Epithelial cell of prostate (primary cell): ENCODE measurements at regions not wholly inside any gene's neighbourhood (a gene's known extent, or its start where the extent isn't known, plus 50 kb on each side); places are given as distances from the start of the nearest gene placed in this dataset.
"Not testable (repeated sequence)": the region's sequence is repeated elsewhere in the genome, so short reads cannot be mapped to it uniquely, and the experiment has no call there.

Experiments
- DNase-seq: peaks from one replicate; pipeline ENCODE4 v3.0.0-alpha.2; 2011; ENCODE audit warnings: low read depth, low spot score
- H3K27ac ChIP-seq: fragments of 450-650 bp; 2 replicates; pipeline ENCODE4 v1.5.1; 2017; ENCODE audit warnings: mild to moderate bottlenecking

DNA sequence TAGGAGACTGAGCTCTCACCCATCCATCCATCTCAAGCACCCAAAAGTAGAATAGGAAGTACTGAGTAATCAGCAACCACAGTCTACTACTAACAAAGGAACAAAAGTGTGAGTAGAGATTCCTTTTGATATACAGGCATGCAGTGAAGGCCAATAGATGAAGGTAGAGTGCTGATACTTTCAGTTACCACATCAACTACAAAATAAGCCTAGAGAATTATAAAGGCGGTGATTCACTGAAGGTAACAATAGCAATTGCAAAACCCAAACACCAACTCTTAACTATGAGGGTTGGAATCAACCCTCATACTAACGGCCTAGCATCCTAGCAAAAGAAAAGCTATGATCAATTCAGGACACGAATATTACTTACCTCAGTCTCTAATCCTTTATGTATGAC lies 992.6 kb downstream of the DNAH5 start:
- H3K27ac ChIP-seq = no peak overlapping the region
- no peak for DNase-seq

DNA sequence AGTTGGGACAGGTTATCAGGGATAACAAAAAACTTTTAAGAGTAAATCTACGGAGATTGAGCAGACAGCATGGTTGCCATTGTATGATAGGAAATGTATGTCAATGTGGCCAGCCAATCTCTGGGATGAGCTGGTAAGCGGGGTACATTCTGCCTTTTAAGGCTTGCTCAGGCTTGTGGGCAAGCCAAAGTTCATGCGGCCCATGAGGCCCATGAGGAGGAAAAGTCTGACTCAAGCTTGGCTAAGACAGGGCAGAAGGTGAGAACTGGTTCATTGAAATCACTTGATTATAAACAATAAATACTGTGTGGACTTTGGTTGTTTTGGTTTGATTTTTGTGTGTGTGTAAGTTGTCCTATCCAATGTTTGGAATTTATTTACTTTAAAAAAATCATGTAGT lies 997.1 kb downstream of the DNAH5 start:
- no peak overlapping the region for H3K27ac ChIP-seq

DNA sequence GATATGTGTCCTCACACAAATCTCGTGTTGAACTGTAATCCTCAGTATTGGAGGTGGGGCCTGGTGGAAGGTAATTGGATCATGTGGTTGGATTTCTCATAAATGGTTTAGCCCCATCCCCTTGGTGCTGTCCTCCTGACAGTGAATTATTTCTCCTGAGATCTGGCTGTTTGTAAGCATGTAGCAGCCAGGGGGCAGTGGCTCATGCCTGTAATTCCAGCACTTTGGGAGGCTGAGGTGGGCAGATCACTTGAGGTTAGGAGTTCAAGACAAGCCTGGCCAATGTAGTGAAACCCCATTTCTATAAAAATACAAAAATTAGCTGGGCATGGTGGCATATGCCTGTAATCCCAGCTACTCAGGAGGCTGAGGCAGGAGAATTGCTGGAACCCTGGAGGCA lies 999.0 kb downstream of the DNAH5 start:
- not testable (repeated sequence) for H3K27ac ChIP-seq, DNase-seq

More for the DNA sequence above, 997.1 kb downstream of the DNAH5 start:
- DNase-seq = no peak

DNA sequence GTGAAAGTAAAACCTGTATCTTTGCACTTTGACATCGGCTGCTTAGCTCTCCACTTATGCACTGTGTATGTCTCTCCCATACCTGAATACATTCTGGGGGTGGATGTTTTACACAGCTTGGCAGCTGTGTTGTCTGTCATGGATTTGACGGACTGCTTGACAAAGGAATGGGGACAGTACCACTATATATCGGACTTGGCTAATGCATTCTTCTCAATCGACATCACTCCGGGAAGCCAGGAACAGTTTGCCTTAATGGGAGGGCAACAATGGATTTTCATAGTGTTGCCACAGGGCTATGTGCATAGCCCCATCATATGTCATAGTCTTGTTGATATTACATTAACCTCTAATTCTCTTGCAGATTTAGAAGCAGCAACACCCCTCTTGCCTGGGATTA lies 1008.3 kb downstream of the DNAH5 start:
- H3K27ac ChIP-seq = no peak overlapping the region
- DNase-seq = no peak

DNA sequence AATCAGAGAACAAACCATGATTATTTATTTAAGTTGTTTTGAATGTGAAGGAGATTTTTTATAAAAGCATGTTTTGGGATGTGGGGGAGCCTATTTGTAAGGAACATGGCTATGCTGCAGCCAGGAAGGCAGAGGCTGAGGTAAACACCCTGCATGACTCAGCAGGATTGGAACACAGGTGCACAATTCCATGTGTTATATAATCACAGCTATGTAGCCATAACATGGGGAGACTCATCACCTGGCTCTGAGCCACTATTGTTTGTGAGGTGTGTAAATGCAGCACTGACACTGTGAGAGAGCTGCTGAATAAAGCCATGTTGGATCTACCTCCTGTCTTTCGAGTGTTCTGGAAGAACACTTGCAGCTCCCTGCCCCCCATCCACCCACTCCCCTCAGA lies 1009.8 kb downstream of the DNAH5 start:
- peak; percentile 87 for DNase-seq
- H3K27ac ChIP-seq = no peak overlapping the region

DNA sequence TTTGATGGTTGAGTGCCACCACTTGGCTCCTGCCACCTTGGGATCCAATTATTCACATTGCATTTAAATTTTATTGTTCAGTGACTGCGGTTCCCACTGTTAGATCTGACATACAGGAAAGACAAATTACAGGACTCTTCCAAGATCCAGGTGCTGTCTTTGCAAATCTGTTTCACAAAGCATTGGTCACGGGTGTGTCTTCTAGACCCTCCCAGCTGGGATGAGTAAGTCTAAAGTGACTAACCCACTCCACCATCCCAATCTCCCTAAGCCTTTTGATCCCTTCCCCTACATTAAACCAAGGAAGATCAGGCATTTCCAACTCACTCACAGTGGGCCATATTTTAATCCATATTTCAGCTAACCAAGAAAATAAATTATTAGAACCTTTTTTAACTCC lies 1016.3 kb upstream of the CTNND2 start:
- no peak for DNase-seq
- H3K27ac ChIP-seq = no peak overlapping the region

DNA sequence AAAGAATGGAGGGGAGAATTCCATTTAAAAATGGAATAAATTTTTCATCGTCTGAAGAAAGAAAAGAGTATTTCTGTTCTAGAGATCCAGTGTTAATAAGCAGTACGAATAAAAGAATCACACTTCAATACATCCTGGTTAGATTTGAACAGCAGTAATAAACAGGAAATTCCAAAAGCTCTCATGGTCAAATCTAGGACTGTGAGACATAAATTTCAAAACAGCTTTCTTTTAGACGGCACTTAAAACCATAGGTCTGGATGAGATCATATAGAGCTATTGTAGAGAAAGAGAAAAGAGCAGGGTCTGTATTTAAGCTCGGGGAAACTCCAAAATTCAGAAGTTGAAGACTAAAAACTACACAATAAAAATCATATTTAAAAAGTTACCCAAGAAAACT lies 1006.9 kb upstream of the CTNND2 start:
- DNase-seq = no peak
- no peak overlapping the region for H3K27ac ChIP-seq

DNA sequence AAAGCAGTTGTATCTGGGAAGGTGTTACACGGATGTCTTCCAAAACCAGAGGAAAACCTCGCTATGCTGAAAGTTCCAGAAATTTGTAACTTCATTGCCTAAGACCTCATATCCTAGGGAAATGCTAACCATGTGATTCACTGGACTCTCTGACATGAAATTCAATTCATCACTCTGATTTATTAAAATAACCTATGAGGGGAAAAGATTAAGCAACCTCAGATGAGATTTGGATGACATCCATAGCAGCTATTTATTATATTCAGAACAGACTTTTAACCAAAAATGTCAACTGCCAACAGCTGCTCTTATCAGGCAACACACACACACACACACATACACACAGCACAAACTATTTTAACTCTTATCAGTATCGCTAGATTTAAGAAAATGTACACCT lies 1006.4 kb upstream of the CTNND2 start:
- DNase-seq = no peak
- H3K27ac ChIP-seq = no peak overlapping the region

DNA sequence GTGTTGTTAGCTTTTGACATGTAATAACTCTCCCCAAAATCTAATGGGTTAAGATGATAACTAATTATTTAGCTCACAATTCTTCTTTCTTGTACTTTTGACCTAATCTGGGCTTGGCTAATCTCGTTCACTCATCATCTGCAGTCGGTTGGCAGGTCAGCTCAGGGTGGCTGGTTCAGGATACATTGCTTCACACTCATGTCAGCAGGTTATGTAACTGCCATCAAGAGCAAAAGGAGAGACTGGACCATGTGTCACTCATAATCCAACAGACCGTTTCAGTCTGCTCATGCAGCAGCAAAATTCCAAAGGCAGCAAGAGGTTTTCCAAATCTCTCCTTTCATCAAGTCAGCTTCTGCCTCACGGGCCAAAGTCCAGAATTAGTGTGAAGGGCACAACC lies 998.4 kb upstream of the CTNND2 start:
- H3K27ac ChIP-seq = no peak overlapping the region
- no peak for DNase-seq

DNA sequence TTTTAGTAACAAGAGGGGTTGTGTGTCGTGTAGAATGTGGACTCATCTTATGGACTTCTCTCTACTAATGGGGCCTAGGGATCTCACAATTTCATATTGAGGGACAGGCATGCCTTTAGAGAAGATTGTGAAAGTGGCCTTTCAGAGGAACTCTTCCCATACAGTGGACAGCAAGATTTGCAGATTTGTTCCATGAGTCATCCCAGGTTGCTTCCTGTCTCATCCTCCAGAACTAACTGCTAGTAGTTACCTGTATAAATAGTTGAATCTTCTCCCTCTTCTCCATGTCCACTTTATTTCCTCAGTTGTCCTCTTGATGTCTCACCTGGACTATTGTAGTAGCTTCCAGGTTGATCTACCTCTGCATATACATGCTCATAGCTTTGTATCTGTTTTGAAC lies 997.5 kb upstream of the CTNND2 start:
- no peak overlapping the region for H3K27ac ChIP-seq
- DNase-seq = no peak

DNA sequence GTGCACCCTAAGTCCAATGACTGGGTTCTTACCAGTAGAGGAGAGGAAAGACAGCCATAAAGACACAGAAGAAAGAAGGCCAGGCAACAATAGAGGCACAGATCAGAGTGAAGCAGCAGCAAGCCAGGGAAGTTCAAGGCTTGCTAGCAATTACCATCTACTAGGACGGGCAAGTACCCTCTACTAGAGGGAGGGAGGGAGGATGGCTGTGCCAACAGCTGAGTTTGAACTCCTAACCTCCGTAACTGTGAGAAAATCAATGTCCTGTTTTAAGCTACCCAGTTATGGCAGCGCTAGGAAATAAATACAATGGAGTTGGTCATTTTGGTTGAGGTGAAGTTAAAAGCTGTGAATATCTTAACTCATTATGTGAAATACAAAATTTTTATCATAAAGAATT lies 991.8 kb upstream of the CTNND2 start:
- no peak for DNase-seq
- H3K27ac ChIP-seq = no peak overlapping the region

DNA sequence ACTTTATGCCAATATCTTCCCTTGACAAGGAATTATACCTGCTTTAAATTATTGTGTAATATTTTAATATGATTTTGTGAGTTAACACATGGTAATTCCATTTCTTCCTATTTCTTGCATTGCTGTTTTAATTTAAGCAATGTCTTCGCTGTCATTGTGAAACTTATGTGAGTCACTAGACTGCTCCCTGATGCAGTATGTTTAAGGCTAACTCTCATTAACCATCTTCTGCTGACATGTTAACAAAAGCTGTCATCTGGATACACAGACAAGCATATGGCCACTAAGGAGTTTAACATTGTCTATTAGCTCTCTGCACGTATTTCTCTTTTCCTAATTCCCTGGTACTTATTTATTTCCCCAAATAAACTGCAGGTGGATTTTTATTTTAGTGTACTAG lies 980.8 kb upstream of the CTNND2 start:
- no peak overlapping the region for H3K27ac ChIP-seq
- no peak for DNase-seq

DNA sequence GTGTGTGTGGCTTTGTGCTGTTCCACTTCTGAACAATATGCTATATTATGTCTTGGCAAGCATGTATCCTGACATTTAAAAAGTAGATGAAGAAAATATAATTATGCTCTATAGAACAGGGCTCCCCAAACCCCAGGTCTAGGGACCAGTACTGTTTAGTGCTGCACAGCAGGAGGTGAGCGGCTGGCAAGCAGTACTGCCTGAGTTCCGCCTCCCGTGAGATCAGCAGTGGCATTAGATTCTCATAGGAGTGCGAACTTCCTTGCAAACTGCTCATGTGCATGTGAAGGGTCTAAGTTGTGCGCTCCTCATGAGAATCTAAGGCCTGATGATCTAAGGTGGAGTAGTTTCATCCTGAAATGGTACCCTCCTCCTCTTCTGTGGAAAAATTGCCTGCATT lies 979.1 kb upstream of the CTNND2 start:
- no peak for DNase-seq
- H3K27ac ChIP-seq = no peak overlapping the region

DNA sequence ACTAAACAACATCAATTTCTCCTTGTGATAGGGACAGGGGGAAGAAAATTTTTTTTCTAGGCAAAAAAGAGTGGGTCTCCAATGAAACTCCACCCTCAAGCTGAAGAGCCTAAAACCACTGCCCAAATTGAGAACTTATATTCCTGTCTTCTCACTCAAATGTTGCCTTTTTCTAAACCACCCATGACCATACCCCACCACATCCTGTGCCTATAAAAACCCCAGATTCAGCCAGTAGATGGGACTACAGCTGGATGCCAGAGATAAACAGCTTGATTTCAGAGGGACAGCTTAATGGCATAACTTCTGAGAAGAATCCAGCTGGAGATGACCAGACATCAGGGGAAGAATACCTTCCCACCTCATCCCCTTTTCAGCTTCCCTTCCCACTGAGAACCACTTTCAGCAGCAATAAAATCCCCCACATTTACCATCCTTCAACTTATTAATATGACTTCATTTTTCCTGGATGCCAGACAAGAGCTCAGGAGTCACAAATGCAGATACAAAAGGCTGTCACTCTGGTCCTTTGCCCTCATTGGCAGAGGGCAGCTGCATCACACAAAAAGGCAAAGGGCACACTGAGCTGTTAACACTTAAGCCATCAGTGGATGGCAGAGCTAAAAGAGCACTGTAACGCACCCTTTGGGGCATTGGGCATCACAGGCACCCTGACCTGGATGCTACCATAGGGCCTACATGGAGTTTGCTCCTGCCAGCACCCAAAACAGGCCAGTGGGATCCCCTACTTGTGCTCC lies 972.5 kb upstream of the CTNND2 start:
- H3K27ac ChIP-seq = no peak overlapping the region
- DNase-seq = no peak

DNA sequence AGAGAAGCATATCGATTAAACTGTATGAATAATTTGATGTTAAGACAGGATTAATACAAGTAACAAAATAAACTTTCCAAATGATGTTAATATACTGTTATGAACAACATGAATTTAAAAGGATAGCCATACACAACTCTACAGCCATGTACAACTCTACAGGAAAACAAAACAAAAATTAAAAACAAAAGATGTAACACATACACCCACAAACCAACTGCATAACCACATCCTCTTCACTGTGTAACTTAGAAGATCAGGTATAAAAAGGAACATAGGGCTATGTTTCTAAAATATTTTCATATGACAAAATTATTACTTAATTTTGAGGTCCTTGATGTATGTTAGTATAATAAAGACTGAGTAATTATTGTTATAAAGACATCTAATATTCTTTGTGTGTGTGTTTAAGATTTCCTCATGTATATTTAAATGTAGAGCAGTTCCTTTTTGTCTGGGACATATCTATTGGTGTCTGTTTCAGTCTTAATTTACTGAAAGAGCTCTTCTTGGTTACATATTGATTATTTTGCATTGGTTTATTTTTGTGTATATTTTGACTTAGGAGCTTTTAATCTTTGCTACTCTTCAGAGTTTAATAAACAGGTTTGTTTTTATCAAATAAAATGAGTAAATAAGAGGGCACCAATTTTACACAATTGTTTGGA lies 966.8 kb upstream of the CTNND2 start:
- H3K27ac ChIP-seq = no peak overlapping the region
- no peak for DNase-seq

DNA sequence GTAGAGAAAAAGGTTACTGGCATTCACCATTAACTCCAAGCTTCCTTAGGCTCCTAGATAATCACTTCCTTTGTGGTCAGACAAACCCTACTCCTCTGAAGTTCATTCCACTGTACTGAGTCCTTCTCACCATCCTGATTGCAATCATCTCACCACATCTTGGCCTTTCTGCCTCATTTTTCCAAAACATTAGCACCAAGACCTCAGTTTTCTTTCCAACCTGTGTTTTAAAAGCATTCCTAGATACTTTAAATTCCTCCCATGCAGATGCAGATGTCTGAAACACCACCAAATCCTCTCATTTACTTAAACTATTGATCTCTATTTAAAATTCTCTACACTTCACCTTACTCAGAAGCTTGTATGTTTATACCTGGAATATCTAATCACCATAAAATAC lies 961.3 kb upstream of the CTNND2 start:
- no peak overlapping the region for H3K27ac ChIP-seq
- no peak for DNase-seq

DNA sequence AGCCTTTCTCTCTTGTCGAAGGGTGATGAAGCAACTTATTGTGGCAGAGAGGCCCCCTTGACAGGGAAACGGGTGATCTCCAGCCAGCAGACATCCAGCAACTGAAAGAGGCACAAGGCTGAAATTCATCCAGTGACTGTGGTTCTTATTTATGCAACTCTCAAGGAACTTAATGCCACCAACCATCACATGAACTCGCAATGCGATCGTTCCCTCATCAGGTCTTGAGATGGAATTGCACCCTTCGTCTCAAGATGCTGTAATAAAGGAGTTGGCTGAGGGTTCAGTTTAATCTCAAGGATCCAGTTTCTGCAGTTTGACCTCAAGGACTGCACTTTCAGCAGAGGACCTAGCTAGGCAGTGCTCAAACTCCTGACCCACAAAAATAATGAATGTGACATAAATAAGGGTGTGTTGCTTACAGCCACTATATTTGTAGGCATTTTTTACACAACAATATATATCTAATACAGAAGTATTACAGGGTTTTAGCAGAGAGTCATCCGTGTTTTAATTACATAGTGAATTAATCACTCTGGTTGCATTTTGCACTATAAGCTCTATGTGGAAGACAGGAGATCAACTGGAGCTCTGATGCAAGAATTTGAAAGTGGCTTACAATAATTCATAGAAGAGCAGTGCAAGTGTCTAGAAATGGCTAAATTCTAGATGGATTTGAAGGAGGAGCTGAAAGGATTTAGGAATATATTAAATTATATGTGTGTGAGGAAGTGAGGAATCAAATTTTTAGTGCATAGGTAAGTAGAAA lies 957.8 kb upstream of the CTNND2 start:
- no peak for DNase-seq
- no peak overlapping the region for H3K27ac ChIP-seq

DNA sequence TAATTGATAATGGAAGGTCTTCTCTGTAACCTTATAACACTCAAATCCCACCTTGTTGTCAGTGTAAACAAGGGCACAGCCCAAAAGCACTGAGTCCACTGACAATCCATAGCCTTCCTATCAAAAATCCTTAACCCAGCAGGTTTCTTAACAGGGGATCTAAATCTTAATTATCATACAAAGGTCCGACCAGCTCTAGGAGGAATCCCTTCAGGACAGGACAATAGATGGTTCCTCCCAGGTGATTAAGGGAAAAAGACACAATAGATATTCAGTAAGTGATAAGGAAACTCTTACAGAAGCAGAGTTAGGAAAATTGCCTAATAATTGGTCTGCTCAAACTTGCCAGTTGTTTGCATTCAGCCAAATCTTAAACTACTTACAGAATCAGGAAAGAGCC lies 951.9 kb upstream of the CTNND2 start:
- not testable (repeated sequence) for DNase-seq, H3K27ac ChIP-seq

DNA sequence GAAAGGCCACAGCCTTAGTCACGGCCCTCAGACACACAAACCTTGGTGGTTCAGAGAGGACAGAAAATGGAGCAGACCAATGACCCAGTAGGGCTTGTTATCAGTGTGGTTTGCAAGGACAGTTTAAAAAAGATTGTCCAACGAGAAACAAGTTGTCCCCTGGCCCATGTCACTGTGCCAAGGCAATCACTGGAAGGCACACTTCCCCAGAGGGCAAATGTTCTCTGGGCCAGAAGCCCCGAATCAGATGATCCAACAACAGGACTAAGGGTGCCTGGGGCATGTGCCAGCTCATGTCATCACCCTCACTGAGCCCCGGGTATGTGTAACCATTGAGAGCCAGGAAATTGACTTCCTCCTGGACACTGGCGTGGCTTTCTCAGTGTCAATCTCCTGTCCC lies 950.1 kb upstream of the CTNND2 start:
- no peak for DNase-seq
- H3K27ac ChIP-seq = no peak overlapping the region

DNA sequence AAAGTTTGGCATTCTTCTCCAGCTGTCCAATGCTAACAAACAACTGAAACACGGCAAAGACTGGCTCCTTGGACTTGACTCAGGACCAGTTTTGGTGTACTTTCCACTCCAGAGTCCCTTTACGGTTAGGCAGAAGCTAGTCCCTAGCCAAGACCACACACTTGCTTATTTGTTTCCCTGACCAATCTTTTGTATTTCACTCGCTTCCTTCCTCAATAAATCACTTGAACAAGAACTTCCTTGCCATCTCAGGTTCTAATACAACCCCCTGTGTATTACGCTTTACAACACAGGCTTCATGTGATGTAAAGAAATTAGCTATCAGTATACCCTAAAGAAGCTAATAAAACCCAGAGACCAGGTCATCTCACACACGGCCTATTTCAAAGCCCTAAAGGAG lies 947.5 kb upstream of the CTNND2 start:
- no peak overlapping the region for H3K27ac ChIP-seq
- no peak for DNase-seq

DNA sequence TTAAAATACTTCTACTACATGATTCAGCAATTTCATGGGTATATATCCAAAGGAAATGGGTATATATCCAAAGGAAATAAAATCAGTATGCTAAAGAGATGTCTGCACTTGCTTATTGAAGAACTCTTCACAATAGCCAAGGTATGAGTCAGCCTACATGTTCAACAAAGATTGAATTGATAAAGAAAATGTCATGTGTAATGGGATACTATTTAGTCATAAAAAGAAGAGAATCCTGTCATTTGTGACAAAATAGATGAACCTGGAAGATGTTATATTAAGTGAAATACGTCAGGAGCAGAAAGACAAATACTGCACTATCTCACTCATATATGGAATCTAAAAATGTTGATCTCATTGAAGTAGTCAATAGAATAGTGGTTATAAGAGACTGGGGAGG lies 944.5 kb upstream of the CTNND2 start:
- H3K27ac ChIP-seq = no peak overlapping the region
- DNase-seq = no peak
